ENCODE measurements at regions not wholly inside any gene's neighbourhood (a gene's known extent, or its start where the extent isn't known, plus 50 kb on each side); places are given as distances from the start of the nearest gene placed in this dataset.

DNA sequence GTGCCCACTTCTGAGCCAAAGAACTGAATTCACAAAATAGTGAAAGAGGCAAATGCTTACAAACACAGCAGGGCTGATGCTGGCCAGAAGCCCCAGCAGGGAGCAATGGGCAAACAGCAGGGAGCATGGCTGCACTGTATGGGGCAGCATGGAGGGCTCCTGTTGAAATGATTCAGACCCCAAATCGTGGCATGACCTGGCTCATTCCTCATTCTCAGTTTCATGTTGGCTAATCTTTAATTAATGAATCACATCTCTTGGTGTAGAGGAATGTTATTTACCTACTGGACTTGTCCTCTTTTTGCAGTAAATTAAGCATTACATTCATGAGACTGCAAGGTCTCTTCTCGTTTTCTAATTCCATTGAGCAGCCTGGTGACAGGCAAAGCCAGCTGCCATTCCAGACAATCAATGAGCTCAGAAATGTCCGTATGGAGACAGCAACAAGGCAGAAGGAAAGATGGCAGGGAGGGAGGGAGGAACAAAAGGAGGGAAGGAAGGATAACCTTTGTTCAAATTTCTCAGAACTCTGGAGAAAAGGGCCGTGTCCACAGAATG lies 84.9 kb upstream of the ST8SIA3 start:
- Histone ChIP-seq H3K27ac (no peak overlapping the region), H3K36me3 (no peaks in the 10 kb centered on the region), H3K9me3 (no peaks in the 10 kb centered on the region), H3K27me3 (no peaks in the 10 kb centered on the region), H3K4me1 (no peaks in the 10 kb centered on the region), H3K4me3 (no peak overlapping the region)
- DNase-seq (no peak), ATAC-seq (no peak)
- in situ Hi-C loops (cut with MboI; ENCODE audit: low sequenced_read_pairs in 4 of 4) = no loop called here
- TF ChIP-seq, protein P1, sequence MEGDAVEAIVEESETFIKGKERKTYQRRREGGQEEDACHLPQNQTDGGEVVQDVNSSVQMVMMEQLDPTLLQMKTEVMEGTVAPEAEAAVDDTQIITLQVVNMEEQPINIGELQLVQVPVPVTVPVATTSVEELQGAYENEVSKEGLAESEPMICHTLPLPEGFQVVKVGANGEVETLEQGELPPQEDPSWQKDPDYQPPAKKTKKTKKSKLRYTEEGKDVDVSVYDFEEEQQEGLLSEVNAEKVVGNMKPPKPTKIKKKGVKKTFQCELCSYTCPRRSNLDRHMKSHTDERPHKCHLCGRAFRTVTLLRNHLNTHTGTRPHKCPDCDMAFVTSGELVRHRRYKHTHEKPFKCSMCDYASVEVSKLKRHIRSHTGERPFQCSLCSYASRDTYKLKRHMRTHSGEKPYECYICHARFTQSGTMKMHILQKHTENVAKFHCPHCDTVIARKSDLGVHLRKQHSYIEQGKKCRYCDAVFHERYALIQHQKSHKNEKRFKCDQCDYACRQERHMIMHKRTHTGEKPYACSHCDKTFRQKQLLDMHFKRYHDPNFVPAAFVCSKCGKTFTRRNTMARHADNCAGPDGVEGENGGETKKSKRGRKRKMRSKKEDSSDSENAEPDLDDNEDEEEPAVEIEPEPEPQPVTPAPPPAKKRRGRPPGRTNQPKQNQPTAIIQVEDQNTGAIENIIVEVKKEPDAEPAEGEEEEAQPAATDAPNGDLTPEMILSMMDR (IDR thresholded peaks at IDR 0.05 in 4 of 5, conservative IDR thresholded peaks at IDR 0.05 in 1 of 5) = no peak
- TF ChIP-seq POLR2A (IDR thresholded peaks at IDR 0.05) = no peak
- intact Hi-C loops (cut with DNase I; ENCODE audit: low total_unique reads) = no loop called here

DNA sequence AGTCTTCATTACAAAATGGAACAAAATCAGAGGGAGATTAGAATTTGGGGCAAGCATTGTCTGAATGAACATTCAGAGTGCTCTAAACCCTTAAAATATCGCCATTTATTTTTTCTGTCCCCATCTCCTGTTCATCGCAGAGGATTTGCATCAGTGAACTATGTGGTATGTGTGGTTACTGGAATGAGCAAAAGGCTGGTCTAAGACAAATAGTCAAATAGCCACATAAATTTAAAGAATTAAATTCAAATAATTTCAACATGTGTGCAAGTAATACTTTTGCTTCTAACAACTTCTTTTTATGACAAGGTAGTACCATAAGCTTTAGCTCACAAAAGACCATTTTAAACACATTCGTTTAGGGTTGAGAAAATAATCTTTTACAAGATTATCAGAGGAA lies 82.6 kb upstream of the ST8SIA3 start:
- intact Hi-C loops (cut with DNase I; ENCODE audit: low total_unique reads) (no loop called here), in situ Hi-C loops (cut with MboI; ENCODE audit: low sequenced_read_pairs in 4 of 4) (no loop called here)
- Histone ChIP-seq H3K4me1 (no peaks in the 10 kb centered on the region), H3K4me3 (no peak overlapping the region), H3K27me3 (no peaks in the 10 kb centered on the region), H3K27ac (no peak overlapping the region), H3K9me3 (no peaks in the 10 kb centered on the region), H3K36me3 (no peaks in the 10 kb centered on the region)
- ATAC-seq = no peak
- no peak for DNase-seq
- TF ChIP-seq, protein P1 (IDR thresholded peaks at IDR 0.05 in 4 of 5, conservative IDR thresholded peaks at IDR 0.05 in 1 of 5) = no peak
- TF ChIP-seq POLR2A (IDR thresholded peaks at IDR 0.05) = no peak

DNA sequence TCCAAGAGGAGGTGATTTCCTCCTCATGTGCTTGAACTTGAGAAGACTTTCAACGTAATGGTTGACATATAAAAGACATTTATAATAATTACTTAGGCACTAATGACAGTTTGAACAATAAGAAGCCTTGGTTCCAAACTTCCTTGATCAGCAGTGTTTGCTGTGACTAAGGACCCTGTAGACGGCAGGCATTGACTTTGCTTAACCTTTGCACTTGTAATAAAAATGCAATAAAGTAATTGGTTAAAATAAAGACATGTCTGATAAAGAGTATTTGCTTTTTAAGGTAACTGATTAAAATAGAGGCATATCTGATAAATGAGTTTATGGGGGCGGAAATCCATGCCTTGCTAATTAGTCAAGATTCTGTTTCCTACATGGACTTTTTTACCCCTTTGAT lies 82.2 kb upstream of the ST8SIA3 start:
- no peak for DNase-seq
- intact Hi-C loops (cut with DNase I; ENCODE audit: low total_unique reads) = no loop called here
- H3K4me1 ChIP-seq = no peaks in the 10 kb centered on the region

DNA sequence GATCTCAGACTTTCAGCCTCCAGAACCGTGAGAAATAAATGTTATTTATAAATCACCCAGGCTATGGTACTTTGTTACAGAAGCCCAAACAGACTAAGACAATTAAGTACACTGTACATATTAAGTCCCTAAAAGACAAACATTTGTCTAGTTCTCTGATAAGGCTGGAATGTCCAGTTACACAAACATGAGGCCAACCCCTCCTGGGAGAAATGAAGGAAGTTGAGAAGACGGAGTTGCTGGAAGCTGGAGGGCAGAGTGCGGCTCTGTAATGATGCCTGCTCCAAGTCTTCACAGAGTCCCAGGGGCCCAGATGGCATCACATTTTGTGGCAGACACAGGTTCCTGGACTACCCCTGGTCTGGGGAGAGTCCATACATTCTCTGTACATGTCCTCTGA lies 79.2 kb upstream of the ST8SIA3 start:
- in situ Hi-C loops (cut with MboI; ENCODE audit: low sequenced_read_pairs in 4 of 4) = no loop called here
- no peak overlapping the region for H3K4me3 ChIP-seq
- no peaks in the 10 kb centered on the region for H3K4me1 ChIP-seq
- DNase-seq (no peak), ATAC-seq (no peak)
- intact Hi-C loops (cut with DNase I; ENCODE audit: low total_unique reads) = no loop called here
- H3K27ac ChIP-seq = no peak overlapping the region
- TF ChIP-seq POLR2A (IDR thresholded peaks at IDR 0.05) = no peak
- TF ChIP-seq, protein P1 (IDR thresholded peaks at IDR 0.05 in 4 of 5, conservative IDR thresholded peaks at IDR 0.05 in 1 of 5) = no peak
- no peaks in the 10 kb centered on the region for H3K9me3 ChIP-seq
- no peaks in the 10 kb centered on the region for H3K27me3 ChIP-seq
- no peaks in the 10 kb centered on the region for H3K36me3 ChIP-seq

More for the DNA sequence above, 82.2 kb upstream of the ST8SIA3 start:
- no peaks in the 10 kb centered on the region for H3K9me3 ChIP-seq
- H3K27me3 ChIP-seq = no peaks in the 10 kb centered on the region
- H3K4me3 ChIP-seq = no peak overlapping the region
- ATAC-seq = no peak
- TF ChIP-seq POLR2A (IDR thresholded peaks at IDR 0.05) = no peak
- TF ChIP-seq, protein P1 (IDR thresholded peaks at IDR 0.05 in 4 of 5, conservative IDR thresholded peaks at IDR 0.05 in 1 of 5) = no peak
- no peak overlapping the region for H3K27ac ChIP-seq
- no peaks in the 10 kb centered on the region for H3K36me3 ChIP-seq
- in situ Hi-C loops (cut with MboI; ENCODE audit: low sequenced_read_pairs in 4 of 4) = no loop called here

DNA sequence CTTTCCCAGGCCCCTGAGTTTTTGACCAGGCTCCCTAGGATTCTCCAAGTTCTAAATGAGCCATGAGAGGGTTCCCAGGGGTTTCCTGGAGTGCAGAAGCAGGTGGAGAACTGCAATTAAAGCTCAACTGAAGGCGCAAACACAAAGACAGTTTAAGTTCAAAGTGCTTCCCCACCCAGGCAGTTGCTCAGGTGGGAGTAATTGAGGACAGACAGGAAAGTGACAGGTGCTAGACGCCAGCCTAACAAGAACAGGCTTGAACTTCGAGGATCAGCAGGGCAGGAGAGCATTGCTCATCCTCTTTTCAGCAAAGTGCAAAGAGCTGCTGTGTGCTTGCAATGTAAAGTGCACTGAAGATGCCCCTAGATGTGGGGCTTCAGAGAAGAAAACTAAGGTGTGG lies 77.2 kb upstream of the ST8SIA3 start:
- intact Hi-C loops (cut with DNase I; ENCODE audit: low total_unique reads) (no loop called here), in situ Hi-C loops (cut with MboI; ENCODE audit: low sequenced_read_pairs in 4 of 4) (no loop called here)
- H3K36me3 ChIP-seq = no peaks in the 10 kb centered on the region
- H3K27ac ChIP-seq = no peak overlapping the region
- DNase-seq = no peak
- H3K4me1 ChIP-seq = no peaks in the 10 kb centered on the region
- no peak for ATAC-seq
- TF ChIP-seq POLR2A (IDR thresholded peaks at IDR 0.05) = no peak
- TF ChIP-seq, protein P1 (IDR thresholded peaks at IDR 0.05 in 4 of 5, conservative IDR thresholded peaks at IDR 0.05 in 1 of 5) = no peak
- H3K9me3 ChIP-seq = no peaks in the 10 kb centered on the region
- H3K27me3 ChIP-seq = no peaks in the 10 kb centered on the region
- no peak overlapping the region for H3K4me3 ChIP-seq

All from gastrocnemius medialis (tissue), 4 donors.